ENCODE measurements at regions not wholly inside any gene's neighbourhood (a gene's known extent, or its start where the extent isn't known, plus 50 kb on each side); places are given as distances from the start of the nearest gene placed in this dataset.
"Not testable (repeated sequence)": the region's sequence is repeated elsewhere in the genome, so short reads cannot be mapped to it uniquely, and the experiment has no call there.

DNA sequence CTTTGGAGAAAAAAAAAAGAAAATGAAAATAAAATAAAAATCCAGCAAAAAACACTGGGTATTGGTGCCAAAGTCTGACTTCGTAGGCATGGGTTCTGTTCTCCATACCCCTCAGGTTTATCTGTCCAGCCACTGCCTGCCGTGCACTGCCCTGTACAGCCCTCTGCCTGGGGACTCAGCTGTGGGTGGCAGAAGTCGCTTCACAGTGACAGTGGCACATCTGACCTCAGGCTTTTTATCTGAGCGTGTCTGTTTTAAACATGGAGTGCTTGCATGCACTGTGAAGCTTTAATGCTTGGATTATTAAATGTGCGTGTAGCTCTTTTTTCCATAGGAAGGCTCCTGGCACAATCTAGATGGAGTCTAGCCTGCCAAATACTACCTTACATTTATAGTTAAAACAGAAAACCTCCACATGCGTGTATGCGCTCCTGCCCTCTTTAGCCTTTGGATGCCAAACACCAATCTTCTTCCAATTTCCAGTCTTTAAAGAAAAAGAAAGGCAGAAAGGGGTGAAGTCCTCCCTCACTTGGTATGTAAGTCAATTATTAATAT, 375.5 kb downstream of the UTRN start:
- DNase-seq (ENCODE audit: extremely low spot score, insufficient read length, low read depth) (no peak), FAIRE-seq (no peak)

- DNase-seq (ENCODE audit: extremely low spot score, insufficient read length, low read depth) = no peak
Observed at GRCh38 chr6:144661116-144661806, 376.1 kb downstream of the UTRN start.

DNA sequence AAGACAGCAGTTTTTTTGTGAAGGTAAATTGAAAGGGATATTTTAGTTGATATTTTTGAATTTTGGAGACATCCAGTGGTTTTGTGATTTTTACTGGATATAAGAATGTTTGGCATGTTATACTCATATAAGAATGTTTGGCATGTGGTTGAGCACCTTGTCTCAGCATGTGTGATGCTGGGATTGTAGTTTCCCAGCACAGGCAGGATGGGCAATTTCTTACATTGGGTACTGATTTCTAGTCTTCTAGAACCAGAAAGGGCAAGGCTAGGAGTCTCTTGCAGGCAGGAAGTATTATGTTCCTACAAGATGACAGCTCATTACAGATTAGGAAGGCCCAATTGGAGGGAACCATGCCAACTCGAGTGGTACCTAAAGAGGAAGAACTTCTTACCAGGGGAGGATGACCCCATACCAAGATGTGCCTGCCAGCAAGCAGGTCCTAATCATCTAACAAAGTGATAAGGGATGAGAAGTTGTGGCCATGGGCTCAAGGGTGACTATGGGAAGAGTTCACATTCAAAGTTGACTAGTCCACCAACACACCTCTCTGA, 377.8 kb downstream of the UTRN start:
- FAIRE-seq (no peak), DNase-seq (ENCODE audit: extremely low spot score, insufficient read length, low read depth) (no peak)

More at GRCh38 chr6:144661116-144661806, 376.1 kb downstream of the UTRN start:
- no peak for FAIRE-seq

GRCh38 chr6:144664281-144664680, 379.1 kb downstream of the UTRN start:
- no peak for DNase-seq (ENCODE audit: extremely low spot score, insufficient read length, low read depth)
- FAIRE-seq = no peak

DNA sequence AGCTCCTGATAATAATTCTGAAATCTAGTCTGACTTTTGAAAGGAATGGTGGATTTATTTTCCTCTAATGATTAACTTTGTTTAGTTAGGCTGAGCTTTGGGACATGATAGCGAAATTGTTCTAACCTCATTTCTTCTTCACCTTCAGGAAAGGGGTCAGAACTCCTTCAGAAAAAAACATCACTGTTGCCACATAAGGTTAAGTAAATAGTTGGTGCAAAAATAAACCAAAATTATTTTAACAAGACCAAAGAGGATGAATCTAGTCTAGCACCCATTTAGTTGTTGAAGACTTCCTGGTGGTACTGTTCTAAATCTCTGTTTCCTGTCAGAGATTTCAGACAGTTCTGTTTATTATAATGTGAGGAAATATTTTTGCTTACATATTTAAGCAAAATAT, 379.8 kb downstream of the UTRN start:
- FAIRE-seq = no peak

GRCh38 chr6:144665932-144666450, 380.9 kb downstream of the UTRN start:
- DNase-seq (ENCODE audit: extremely low spot score, insufficient read length, low read depth) = no peak

More for the DNA sequence above, 379.8 kb downstream of the UTRN start:
- DNase-seq (ENCODE audit: extremely low spot score, insufficient read length, low read depth) = no peak

GRCh38 chr6:144666781-144667180, 381.6 kb downstream of the UTRN start:
- DNase-seq (ENCODE audit: extremely low spot score, insufficient read length, low read depth) (no peak), FAIRE-seq (no peak)

More at GRCh38 chr6:144665932-144666450, 380.9 kb downstream of the UTRN start:
- no peak for FAIRE-seq

DNA sequence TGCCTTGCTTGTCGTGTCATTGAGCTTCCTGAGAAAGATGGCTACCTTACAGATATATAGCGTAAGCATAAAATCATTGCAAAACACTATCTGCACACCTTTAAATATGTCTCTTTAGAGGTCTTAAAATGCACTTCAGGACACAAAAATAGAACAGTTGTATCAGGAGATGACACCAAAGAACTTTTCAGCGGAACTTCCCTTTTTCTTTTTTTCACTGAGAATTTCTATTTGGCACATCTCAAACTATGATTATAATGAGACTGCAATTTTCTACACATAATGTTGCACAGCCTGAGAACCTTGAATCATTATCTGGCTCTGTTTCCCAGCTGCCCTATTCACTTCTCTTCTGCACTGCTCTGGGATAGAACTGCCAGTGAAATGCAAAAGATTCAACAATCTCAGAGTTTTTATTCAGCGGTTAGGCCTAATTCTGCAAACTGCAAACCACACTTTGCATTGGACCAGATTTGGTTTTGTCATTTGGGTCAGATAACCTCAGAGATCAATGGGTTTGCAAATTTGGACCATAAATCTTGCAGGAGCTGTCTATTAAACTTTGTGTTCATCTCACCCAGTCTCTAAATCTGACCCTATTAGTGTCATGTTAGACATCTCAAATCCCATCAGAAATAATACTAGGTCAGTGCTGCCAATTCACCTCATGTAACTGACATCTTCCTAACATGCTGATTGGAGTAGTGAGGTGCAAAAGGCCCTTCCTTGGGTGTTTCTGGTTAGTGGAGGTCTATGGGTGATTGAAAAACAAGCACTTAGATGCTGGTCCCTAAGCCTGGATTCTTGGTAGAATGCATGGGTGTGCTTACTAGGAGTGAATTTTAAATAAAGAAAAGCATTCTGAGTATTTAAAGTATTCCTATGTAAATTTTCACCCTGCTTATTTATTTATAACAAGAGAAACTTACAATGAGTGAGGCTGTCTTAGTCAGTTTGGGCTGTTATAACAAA, 382.7 kb downstream of the UTRN start:
- FAIRE-seq = peak; percentile 72
- DNase-seq (ENCODE audit: extremely low spot score, insufficient read length, low read depth) = no peak

DNA sequence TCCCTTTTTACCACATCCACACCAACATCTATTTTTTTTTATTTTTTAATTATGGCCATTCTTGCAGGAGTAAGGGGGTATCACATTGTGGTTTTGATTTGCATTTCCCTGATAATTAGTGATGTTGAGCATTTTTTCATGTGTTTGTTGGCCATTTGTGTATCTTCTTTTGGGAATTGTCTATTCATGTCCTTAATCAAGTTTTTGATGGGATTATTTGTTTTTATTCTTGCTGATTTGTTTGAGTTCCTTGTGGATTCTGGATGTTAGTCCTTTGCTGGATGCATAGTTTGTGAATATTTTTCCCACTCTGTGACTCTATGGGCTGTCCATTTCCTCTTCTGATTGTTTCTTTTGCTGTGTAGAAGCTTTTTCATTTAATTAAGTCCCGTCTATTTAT, 385.1 kb downstream of the UTRN start:
- DNase-seq (ENCODE audit: extremely low spot score, insufficient read length, low read depth) = not testable (repeated sequence)
- peak; percentile 38 for FAIRE-seq

- no peak for FAIRE-seq
- DNase-seq (ENCODE audit: extremely low spot score, insufficient read length, low read depth) = no peak
Observed at GRCh38 chr6:144673807-144674206, 388.7 kb downstream of the UTRN start.

DNA sequence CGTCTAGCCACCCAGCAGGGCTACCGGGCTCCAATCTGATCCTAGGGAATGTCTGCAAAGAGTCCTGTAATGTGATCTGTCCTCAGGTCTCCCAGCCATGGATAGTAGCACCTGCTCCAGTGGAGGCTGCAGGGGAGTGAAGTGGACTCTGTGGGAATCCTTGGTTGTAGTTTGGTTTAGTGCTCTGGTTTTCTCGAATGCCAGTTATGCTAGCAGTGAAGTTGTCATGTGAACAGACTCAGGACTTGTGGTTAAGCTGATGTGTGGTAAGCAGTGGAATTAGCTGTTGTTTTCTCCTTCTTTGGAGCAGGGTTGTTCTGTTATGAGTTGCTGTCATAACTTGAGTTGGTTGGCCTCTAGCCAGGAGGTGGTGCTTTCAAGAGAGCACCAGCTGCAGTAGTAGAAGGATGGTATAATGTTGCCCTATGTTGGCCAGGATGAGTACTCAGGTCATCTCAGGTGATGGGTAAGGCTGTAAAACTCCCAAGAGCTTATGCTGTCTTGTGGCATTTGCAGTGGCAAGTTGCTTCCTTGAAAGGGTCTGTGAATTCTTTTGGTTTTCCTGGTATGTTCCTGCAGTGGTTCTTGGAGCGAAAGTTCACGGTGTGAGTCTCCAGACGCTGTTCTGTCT, 390.2 kb downstream of the UTRN start:
- FAIRE-seq (no peak), DNase-seq (ENCODE audit: extremely low spot score, insufficient read length, low read depth) (no peak)

DNA sequence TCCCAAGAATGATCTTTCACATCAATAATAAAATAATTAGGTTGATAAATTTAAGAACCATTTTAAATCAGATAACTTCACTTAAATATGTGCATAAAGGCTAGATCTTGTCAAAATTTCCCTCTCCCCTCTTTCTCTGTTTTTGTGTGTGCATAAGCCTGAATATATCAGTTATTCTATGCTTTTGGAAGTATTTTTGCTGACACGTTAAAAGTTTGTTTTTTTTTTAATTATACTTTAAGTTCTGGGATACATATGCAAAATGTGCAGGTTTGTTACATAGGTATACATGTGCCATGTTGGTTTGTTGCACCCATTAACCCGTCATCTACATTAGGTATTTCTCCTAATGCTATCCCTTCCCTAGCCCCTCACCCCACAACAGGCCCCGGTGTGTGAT, 391.2 kb downstream of the UTRN start:
- FAIRE-seq; DNase-seq (ENCODE audit: extremely low spot score, insufficient read length, low read depth): not testable (repeated sequence)

DNA sequence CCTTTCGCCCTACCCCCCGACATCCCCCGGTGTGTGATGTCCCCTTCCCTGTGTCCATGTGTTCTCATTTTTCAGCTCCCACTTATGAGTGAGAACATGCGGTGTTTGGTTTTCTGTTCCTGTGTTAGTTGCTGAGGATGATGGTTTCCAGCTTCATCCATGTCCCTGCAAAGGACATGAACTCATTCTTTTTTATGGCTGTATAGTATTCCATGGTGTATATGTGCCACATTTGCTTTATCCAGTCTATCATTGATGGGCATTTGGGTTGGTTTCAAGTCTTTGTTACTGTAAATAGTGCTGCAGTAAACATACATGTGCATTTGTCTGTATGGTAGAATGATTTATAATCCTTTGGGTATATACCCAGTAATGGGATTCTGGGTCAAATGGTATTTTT, 392.1 kb downstream of the UTRN start:
- not testable (repeated sequence) for FAIRE-seq; DNase-seq (ENCODE audit: extremely low spot score, insufficient read length, low read depth)

DNA sequence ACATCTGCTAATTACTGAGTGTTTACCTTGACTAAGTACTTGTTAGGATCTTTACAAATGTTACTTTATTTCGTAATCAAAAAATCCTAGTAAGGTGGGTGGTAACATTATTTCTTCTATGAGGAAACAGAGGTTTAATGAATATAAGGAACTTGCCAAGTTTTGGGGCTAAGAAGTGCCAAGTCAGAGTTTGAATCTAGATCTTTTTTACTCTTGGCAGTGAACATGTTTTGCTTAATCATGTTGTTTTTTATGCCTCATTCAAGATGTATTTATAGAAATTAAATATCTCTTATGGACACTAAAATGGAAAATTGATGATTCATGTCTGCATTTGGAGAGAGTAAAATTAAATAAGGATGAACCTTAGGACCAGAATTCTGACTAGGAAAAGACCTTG, 393.7 kb downstream of the UTRN start:
- DNase-seq (ENCODE audit: extremely low spot score, insufficient read length, low read depth) (no peak), FAIRE-seq (no peak)

- no peak for DNase-seq (ENCODE audit: extremely low spot score, insufficient read length, low read depth)
- FAIRE-seq = no peak
Observed at GRCh38 chr6:144681334-144681733, 396.2 kb downstream of the UTRN start.

- FAIRE-seq = no peak
- DNase-seq (ENCODE audit: extremely low spot score, insufficient read length, low read depth) = no peak
Observed at GRCh38 chr6:144683216-144684070, 398.3 kb downstream of the UTRN start.

- FAIRE-seq = no peak
Observed at GRCh38 chr6:144688713-144689112, 403.6 kb downstream of the UTRN start.

DNA sequence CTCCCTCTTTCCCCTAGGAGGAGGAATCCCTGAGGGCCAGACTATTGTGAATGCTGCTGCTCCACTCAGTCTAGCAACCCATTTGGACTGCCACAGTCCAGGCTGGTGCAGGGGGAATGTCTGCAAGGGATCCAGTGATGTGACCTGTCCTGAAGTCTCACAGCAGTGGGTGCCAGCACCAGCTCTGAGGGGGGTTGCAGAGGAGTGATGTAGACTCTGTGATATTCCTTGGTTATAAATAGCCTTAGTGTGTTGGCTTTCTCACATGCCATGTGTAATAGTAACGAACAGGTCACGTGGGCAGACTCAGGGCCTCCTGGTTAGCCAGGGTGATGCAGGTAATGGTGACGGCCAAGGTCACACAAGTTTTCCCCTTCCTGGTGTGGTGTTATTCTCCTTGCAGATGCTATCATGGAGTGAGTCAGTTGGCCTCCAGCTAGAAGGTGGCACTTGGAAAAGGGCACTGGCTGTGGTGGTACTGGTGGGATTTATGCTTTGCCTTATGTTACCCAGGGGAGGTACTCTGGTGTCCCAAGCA, 404.4 kb downstream of the UTRN start:
- FAIRE-seq (no peak), DNase-seq (ENCODE audit: extremely low spot score, insufficient read length, low read depth) (no peak)

More at GRCh38 chr6:144688713-144689112, 403.6 kb downstream of the UTRN start:
- no peak for DNase-seq (ENCODE audit: extremely low spot score, insufficient read length, low read depth)

DNA sequence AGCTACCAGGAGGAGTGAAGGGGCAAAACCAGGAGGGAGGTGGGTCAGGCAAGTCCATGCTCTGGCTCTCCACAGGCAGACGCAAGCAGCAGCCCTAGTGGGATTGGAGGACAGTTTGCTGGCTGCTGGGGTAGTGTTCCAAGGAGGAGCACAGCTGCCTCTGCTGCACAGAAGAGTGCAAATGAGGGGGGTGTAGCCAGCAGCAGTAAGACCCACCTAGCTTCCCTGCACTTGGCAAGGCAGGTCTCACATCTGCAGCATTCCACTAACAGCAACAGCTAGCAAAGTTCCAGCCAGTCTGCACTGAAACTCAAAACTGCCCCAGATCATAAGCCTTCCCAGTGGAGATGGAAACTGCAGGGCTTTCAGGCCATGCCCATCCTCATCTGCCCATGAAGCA, 405.0 kb downstream of the UTRN start:
- no peak for FAIRE-seq

More for the DNA sequence above, 405.0 kb downstream of the UTRN start:
- no peak for DNase-seq (ENCODE audit: extremely low spot score, insufficient read length, low read depth)
